Activated naive CD4-positive, alpha-beta T cell treated with anti-CD3 and anti-CD28 coated beads for 36 hours (primary cell): ENCODE measurements at regions not wholly inside any gene's neighbourhood (a gene's known extent, or its start where the extent isn't known, plus 50 kb on each side); places are given as distances from the start of the nearest gene placed in this dataset.

Experiments used
- CTCF ChIA-PET: fragments of 350-600 bp; sonication (Branson Sonifier 250); formaldehyde crosslinking; loops from one replicate; lab custom pipeline; 2021; ENCODE audit warnings: antibody characterized with exemption; lab: Charles Lee
- DNase-seq: peaks from one replicate; pipeline ENCODE4 v3.0.0-alpha.2; 2020
- H3K27ac Mint-ChIP-seq: one replicate; pipeline ENCODE4 v1.8.0; 2021; ENCODE audit warnings: mild to moderate bottlenecking, mixed read lengths
- H3K27me3 Mint-ChIP-seq: one replicate; pipeline ENCODE4 v1.8.0; 2021; ENCODE audit warnings: low read depth, mixed read lengths
- H3K36me3 Mint-ChIP-seq: one replicate; pipeline ENCODE4 v1.8.0; 2021; ENCODE audit warnings: low read depth, mixed read lengths
- H3K4me1 Mint-ChIP-seq: one replicate; pipeline ENCODE4 v1.8.0; 2021; ENCODE audit warnings: low read depth, mixed read lengths
- H3K4me3 Mint-ChIP-seq: one replicate; pipeline ENCODE4 v1.8.0; 2021; ENCODE audit warnings: mild to moderate bottlenecking, moderate library complexity, mixed read lengths
- H3K9me3 Mint-ChIP-seq: one replicate; pipeline ENCODE4 v1.8.0; 2021; ENCODE audit warnings: mixed read lengths
- intact Hi-C: fragments of 100-400 bp; cut with micrococcal nuclease; formaldehyde crosslinking; loops from one replicate; pipeline ENCODE4 v1.15.1; 2023

GRCh38 chr4:138405934-138406567, 163.9 kb upstream of the SLC7A11 start:
- intact Hi-C loops: no loop called here
- no peak overlapping the region for H3K4me3 Mint-ChIP-seq
- H3K4me1 Mint-ChIP-seq: no peaks in the 10 kb centered on the region
- H3K36me3 Mint-ChIP-seq: no peaks in the 10 kb centered on the region
- H3K9me3 Mint-ChIP-seq: no peaks in the 10 kb centered on the region
- no peaks in the 10 kb centered on the region for H3K27me3 Mint-ChIP-seq
- no peak overlapping the region for H3K27ac Mint-ChIP-seq
- CTCF ChIA-PET: no interaction called here
- no peak for DNase-seq

DNA sequence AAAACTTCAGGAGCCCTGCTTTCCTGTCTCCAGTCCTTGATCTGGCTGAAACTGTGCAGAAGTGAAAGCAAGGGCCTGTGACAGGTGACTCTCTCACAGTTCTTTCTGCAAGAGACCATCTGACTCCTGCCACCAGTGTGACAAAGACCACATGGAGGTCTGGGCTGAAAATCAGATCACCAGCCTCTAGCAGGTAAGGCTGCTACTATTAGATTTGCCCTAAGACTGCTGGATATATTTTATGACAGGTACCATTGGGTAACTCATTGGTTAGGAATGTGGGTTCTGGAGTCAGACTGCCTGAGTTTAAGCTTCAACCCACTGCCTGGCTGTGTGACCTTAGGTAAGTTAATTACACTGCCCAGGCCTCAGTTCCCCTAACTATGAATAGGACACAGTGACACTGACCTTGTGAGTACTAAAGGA, 163.3 kb upstream of the SLC7A11 start:
- Mint-ChIP-seq H3K9me3 (no peaks in the 10 kb centered on the region), H3K27ac (no peak overlapping the region), H3K36me3 (no peaks in the 10 kb centered on the region), H3K4me1 (no peaks in the 10 kb centered on the region), H3K4me3 (no peak overlapping the region), H3K27me3 (no peaks in the 10 kb centered on the region)
- intact Hi-C loops: no loop called here
- CTCF ChIA-PET: no interaction called here
- no peak for DNase-seq

- Mint-ChIP-seq H3K4me1 (no peaks in the 10 kb centered on the region), H3K9me3 (no peaks in the 10 kb centered on the region), H3K36me3 (no peaks in the 10 kb centered on the region), H3K27me3 (no peaks in the 10 kb centered on the region), H3K27ac (no peak overlapping the region), H3K4me3 (no peak overlapping the region)
- CTCF ChIA-PET: no interaction called here
- intact Hi-C loops: no loop called here
- DNase-seq: no peak
Measured at GRCh38 chr4:138404801-138405200, 162.7 kb upstream of the SLC7A11 start.

GRCh38 chr4:138404251-138404650, 162.1 kb upstream of the SLC7A11 start:
- H3K27ac Mint-ChIP-seq: no peak overlapping the region
- CTCF ChIA-PET: no interaction called here
- H3K9me3 Mint-ChIP-seq: no peaks in the 10 kb centered on the region
- intact Hi-C loops: no loop called here
- H3K4me1 Mint-ChIP-seq: no peaks in the 10 kb centered on the region
- no peak for DNase-seq
- H3K27me3 Mint-ChIP-seq: no peaks in the 10 kb centered on the region
- no peaks in the 10 kb centered on the region for H3K36me3 Mint-ChIP-seq
- no peak overlapping the region for H3K4me3 Mint-ChIP-seq

GRCh38 chr4:138401334-138401733, 159.2 kb upstream of the SLC7A11 start:
- H3K4me1 Mint-ChIP-seq: no peaks in the 10 kb centered on the region
- CTCF ChIA-PET: no interaction called here
- intact Hi-C loops: no loop called here
- H3K9me3 Mint-ChIP-seq: no peaks in the 10 kb centered on the region
- no peak overlapping the region for H3K4me3 Mint-ChIP-seq
- H3K36me3 Mint-ChIP-seq: no peaks in the 10 kb centered on the region
- no peaks in the 10 kb centered on the region for H3K27me3 Mint-ChIP-seq
- H3K27ac Mint-ChIP-seq: no peak overlapping the region
- DNase-seq: no peak

GRCh38 chr4:138400543-138400942, 158.4 kb upstream of the SLC7A11 start:
- intact Hi-C loops: no loop called here
- no peaks in the 10 kb centered on the region for H3K4me1 Mint-ChIP-seq
- H3K27me3 Mint-ChIP-seq: no peaks in the 10 kb centered on the region
- DNase-seq: no peak
- no peaks in the 10 kb centered on the region for H3K36me3 Mint-ChIP-seq
- no peak overlapping the region for H3K27ac Mint-ChIP-seq
- no peaks in the 10 kb centered on the region for H3K9me3 Mint-ChIP-seq
- CTCF ChIA-PET: no interaction called here
- no peak overlapping the region for H3K4me3 Mint-ChIP-seq

DNA sequence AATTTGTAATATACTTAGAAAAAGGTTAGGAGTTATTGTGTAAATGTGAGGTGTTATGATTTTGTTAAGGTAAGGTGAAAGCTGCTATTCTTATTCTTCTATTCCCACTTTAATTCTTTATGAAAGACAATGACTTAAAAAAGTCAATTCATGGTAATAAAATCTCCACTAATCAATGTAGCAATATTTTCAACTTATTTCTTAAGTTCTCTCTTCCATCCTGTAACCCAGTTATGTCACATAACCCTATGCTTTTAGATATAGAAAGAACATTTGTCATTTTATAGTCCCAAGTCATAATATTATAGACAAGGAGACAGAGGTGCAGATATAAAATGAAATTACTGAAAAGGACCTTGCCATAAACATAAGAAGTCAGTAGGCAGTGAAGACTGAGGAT, 157.9 kb upstream of the SLC7A11 start:
- H3K27ac Mint-ChIP-seq: no peak overlapping the region
- no peaks in the 10 kb centered on the region for H3K9me3 Mint-ChIP-seq
- no peak for DNase-seq
- CTCF ChIA-PET: no interaction called here
- H3K27me3 Mint-ChIP-seq: no peaks in the 10 kb centered on the region
- no peak overlapping the region for H3K4me3 Mint-ChIP-seq
- no peaks in the 10 kb centered on the region for H3K36me3 Mint-ChIP-seq
- intact Hi-C loops: no loop called here
- no peaks in the 10 kb centered on the region for H3K4me1 Mint-ChIP-seq

GRCh38 chr4:138399081-138399480, 156.9 kb upstream of the SLC7A11 start:
- Mint-ChIP-seq H3K4me3 (no peak overlapping the region), H3K9me3 (no peaks in the 10 kb centered on the region), H3K27ac (no peak overlapping the region), H3K4me1 (no peaks in the 10 kb centered on the region), H3K27me3 (no peaks in the 10 kb centered on the region), H3K36me3 (no peaks in the 10 kb centered on the region)
- no peak for DNase-seq
- CTCF ChIA-PET: no interaction called here
- intact Hi-C loops: no loop called here

GRCh38 chr4:138398322-138398721, 156.2 kb upstream of the SLC7A11 start:
- H3K27me3 Mint-ChIP-seq: no peaks in the 10 kb centered on the region
- CTCF ChIA-PET: no interaction called here
- no peak overlapping the region for H3K4me3 Mint-ChIP-seq
- no peak overlapping the region for H3K27ac Mint-ChIP-seq
- H3K36me3 Mint-ChIP-seq: no peaks in the 10 kb centered on the region
- no peak for DNase-seq
- no peaks in the 10 kb centered on the region for H3K9me3 Mint-ChIP-seq
- no peaks in the 10 kb centered on the region for H3K4me1 Mint-ChIP-seq
- intact Hi-C loops: no loop called here

GRCh38 chr4:138393886-138394610, 151.9 kb upstream of the SLC7A11 start:
- intact Hi-C loops: no loop called here
- Mint-ChIP-seq H3K4me1 (no peaks in the 10 kb centered on the region), H3K9me3 (no peaks in the 10 kb centered on the region), H3K36me3 (no peaks in the 10 kb centered on the region), H3K27me3 (no peaks in the 10 kb centered on the region), H3K4me3 (no peak overlapping the region), H3K27ac (no peak overlapping the region)
- CTCF ChIA-PET: no interaction called here
- no peak for DNase-seq

- no peaks in the 10 kb centered on the region for H3K4me1 Mint-ChIP-seq
- no peaks in the 10 kb centered on the region for H3K36me3 Mint-ChIP-seq
- intact Hi-C loops: no loop called here
- H3K4me3 Mint-ChIP-seq: no peak overlapping the region
- no peak overlapping the region for H3K27ac Mint-ChIP-seq
- DNase-seq: no peak
- H3K9me3 Mint-ChIP-seq: no peaks in the 10 kb centered on the region
- CTCF ChIA-PET: no interaction called here
- no peaks in the 10 kb centered on the region for H3K27me3 Mint-ChIP-seq
Measured at GRCh38 chr4:138392751-138393308, 150.7 kb upstream of the SLC7A11 start.

DNA sequence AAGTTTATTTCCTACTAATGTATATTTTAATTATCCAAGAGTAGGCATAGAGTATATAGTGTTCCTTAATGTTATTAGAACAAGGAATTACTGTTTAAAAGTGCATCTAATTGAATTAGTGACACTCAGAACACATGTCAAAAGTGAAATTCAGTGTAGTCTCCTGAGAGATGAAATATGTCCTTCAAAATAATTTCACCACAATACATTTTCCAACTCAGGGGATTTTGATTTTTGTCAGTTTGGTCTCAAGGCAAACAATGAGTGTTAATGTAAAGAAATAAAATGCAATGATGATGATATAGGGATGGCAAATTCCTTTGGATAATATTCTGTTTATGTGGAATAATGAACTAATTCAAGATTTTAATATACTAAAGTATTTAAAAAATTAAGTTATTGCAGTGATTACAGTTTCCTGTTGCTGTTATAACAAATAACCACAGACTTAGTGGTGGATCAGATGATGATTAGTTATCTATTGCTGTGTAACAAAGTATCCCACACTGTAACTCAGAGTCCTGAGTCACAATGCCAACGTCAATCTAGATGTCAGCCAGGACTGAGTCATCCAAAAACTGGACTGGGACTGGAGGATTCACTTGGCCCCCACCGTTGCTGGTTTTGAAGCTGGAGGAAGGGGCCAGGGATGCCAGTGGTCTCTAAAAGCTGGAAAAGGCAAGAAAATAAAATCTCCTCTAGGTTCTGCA, 148.0 kb upstream of the SLC7A11 start:
- Mint-ChIP-seq H3K27me3 (no peaks in the 10 kb centered on the region), H3K27ac (no peak overlapping the region), H3K4me3 (no peak overlapping the region), H3K4me1 (no peaks in the 10 kb centered on the region), H3K36me3 (no peaks in the 10 kb centered on the region), H3K9me3 (no peaks in the 10 kb centered on the region)
- CTCF ChIA-PET: interaction anchor here (0.7 kb wide), 1 partner anchor 346 kb away, joined by 3 read pairs; no protein-coding TSS in a partner anchor
- intact Hi-C loops: no loop called here
- DNase-seq: no peak
